ENCODE measurements at regions not wholly inside any gene's neighbourhood (a gene's known extent, or its start where the extent isn't known, plus 50 kb on each side); places are given as distances from the start of the nearest gene placed in this dataset.

DNA sequence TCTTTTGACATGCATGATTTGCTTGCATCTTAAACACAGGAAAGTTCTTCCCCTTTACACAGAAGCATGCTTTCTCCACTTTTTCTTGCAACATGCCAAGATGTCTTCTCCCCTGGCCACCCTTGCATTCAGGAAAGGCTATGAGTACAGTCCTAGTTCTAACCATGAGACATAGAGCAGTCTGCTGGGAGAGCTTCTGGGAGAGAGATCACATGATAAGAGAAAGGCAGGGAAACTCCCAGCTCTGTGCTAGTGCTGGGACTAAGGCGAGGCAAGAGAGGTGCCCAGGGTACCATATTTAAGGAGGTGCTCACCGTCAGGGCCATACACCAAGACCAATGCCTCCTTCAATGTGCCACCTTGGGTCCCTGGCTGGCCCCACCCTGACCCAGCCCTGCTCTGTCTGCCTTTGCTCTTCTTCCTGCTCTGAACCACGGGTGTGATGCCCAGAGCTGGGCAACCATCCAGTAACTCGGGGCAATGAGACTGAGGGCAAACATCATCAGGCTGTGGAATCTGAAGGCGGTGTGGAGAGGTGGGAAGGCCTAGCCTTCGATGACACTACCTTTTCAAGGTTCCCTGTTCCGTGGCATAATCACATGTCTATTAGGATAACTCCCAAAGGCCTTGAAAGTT lies 77.4 kb upstream of the PRR20G start:
- H3K4me3 ChIP-seq (ENCODE audit: low read length): no peak overlapping the region
- H3K9me3 ChIP-seq (ENCODE audit: low read depth, low read length): no peaks in the 10 kb centered on the region
- no peaks in the 10 kb centered on the region for H3K27me3 ChIP-seq (ENCODE audit: insufficient read depth, low read length)
- no peaks in the 10 kb centered on the region for H3K4me1 ChIP-seq (ENCODE audit: insufficient read depth, low read length)

GRCh38 chr3:127363891-127364290 lies 76.0 kb upstream of the PRR20G start:
- H3K4me3 ChIP-seq (ENCODE audit: low read length): no peak overlapping the region
- H3K9me3 ChIP-seq (ENCODE audit: low read depth, low read length): no peaks in the 10 kb centered on the region
- no peaks in the 10 kb centered on the region for H3K27me3 ChIP-seq (ENCODE audit: insufficient read depth, low read length)
- no peaks in the 10 kb centered on the region for H3K4me1 ChIP-seq (ENCODE audit: insufficient read depth, low read length)

GRCh38 chr3:127363171-127363570 lies 75.3 kb upstream of the PRR20G start:
- no peaks in the 10 kb centered on the region for H3K9me3 ChIP-seq (ENCODE audit: low read depth, low read length)
- H3K4me1 ChIP-seq (ENCODE audit: insufficient read depth, low read length): no peaks in the 10 kb centered on the region
- no peak overlapping the region for H3K4me3 ChIP-seq (ENCODE audit: low read length)
- H3K27me3 ChIP-seq (ENCODE audit: insufficient read depth, low read length): no peaks in the 10 kb centered on the region

DNA sequence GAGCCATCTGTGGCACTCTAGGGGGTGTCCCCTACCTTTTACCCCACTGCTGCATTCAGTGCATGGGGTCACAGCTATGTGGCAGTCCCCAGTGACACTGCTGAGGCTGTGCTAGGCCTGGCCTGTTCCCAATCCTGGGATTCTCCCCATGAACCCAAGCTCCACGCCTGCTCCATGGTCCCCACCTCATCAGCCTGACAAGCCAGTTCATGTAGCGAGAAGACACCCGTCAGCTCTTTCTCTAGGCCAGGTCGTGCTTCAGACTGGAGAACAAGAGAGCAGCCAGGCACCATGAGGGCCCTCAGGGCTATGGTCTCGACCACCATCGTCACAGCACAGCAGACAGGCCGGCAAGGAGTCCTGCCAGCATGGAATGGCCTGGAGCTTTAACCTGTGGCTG lies 72.8 kb upstream of the PRR20G start:
- H3K27me3 ChIP-seq (ENCODE audit: insufficient read depth, low read length): no peaks in the 10 kb centered on the region

GRCh38 chr3:127358641-127359040 lies 70.8 kb upstream of the PRR20G start:
- Histone ChIP-seq H3K4me1 (ENCODE audit: insufficient read depth, low read length) (no peaks in the 10 kb centered on the region), H3K4me3 (ENCODE audit: low read length) (no peak overlapping the region), H3K9me3 (ENCODE audit: low read depth, low read length) (no peaks in the 10 kb centered on the region), H3K27me3 (ENCODE audit: insufficient read depth, low read length) (no peaks in the 10 kb centered on the region)

More for the DNA sequence above, 72.8 kb upstream of the PRR20G start:
- Histone ChIP-seq H3K4me3 (ENCODE audit: low read length) (no peak overlapping the region), H3K9me3 (ENCODE audit: low read depth, low read length) (no peaks in the 10 kb centered on the region), H3K4me1 (ENCODE audit: insufficient read depth, low read length) (no peaks in the 10 kb centered on the region)

DNA sequence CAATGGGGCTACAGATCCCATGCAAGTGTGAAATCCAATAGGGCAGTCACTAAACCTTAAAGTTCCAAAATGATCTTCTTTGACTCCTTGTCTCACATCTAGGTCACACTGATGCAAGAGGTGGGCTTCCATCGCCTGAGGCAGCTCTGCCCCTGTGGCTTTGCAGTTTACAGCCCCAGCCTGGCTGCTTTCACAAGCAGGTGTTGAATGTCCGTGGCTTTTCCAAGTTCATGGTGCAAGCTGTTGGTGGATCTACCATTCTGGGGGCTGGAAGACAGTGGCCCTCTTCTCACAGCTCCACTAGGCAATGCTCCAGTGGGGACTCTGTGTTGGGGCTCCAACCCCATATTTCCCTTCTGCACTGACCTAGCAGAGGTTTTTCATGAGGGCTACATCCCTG lies 68.5 kb upstream of the PRR20G start:
- Histone ChIP-seq H3K27me3 (ENCODE audit: insufficient read depth, low read length) (no peaks in the 10 kb centered on the region), H3K9me3 (ENCODE audit: low read depth, low read length) (no peaks in the 10 kb centered on the region), H3K4me1 (ENCODE audit: insufficient read depth, low read length) (no peaks in the 10 kb centered on the region), H3K4me3 (ENCODE audit: low read length) (no peak overlapping the region)

GRCh38 chr3:127354761-127355160 lies 66.9 kb upstream of the PRR20G start:
- Histone ChIP-seq H3K9me3 (ENCODE audit: low read depth, low read length) (no peaks in the 10 kb centered on the region), H3K4me1 (ENCODE audit: insufficient read depth, low read length) (no peaks in the 10 kb centered on the region)

GRCh38 chr3:127352612-127353011 lies 64.8 kb upstream of the PRR20G start:
- Histone ChIP-seq H3K4me1 (ENCODE audit: insufficient read depth, low read length) (no peaks in the 10 kb centered on the region), H3K9me3 (ENCODE audit: low read depth, low read length) (no peaks in the 10 kb centered on the region), H3K4me3 (ENCODE audit: low read length) (no peak overlapping the region), H3K27me3 (ENCODE audit: insufficient read depth, low read length) (no peaks in the 10 kb centered on the region)

More at GRCh38 chr3:127354761-127355160, 66.9 kb upstream of the PRR20G start:
- Histone ChIP-seq H3K4me3 (ENCODE audit: low read length) (no peak overlapping the region), H3K27me3 (ENCODE audit: insufficient read depth, low read length) (no peaks in the 10 kb centered on the region)

DNA sequence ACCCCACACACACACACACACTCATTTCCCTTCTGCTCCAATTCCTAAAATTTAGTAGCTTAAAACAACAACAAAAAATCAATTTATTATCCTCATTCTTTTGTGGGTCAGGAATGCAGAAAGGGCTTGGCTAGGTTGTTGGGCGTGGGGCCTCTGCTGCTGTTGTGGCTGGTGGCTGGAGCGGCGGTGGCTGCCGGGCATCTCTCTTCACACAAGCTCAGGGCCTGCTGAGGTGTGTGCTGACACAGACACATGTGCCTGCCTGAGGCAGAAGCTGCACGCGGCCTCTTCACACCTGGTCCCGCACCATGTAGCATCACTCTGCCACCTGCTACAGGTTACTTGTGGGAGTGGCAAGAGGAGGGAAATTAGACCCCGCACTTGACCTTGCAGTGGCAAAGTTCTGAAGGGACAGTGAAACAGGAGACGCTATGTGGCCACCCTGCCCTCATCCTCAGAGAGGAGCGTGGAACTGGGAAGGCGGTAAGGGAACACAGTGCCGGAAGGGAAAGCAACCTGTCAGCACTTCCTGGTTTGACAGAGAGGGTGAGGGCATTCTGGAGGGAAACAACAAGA lies 64.0 kb upstream of the PRR20G start:
- Histone ChIP-seq H3K4me3 (ENCODE audit: low read length) (no peak overlapping the region), H3K9me3 (ENCODE audit: low read depth, low read length) (no peaks in the 10 kb centered on the region), H3K4me1 (ENCODE audit: insufficient read depth, low read length) (no peaks in the 10 kb centered on the region), H3K27me3 (ENCODE audit: insufficient read depth, low read length) (no peaks in the 10 kb centered on the region)

GRCh38 chr3:127351321-127351720 lies 63.5 kb upstream of the PRR20G start:
- H3K4me3 ChIP-seq (ENCODE audit: low read length): no peak overlapping the region
- H3K9me3 ChIP-seq (ENCODE audit: low read depth, low read length): no peaks in the 10 kb centered on the region
- no peaks in the 10 kb centered on the region for H3K27me3 ChIP-seq (ENCODE audit: insufficient read depth, low read length)
- no peaks in the 10 kb centered on the region for H3K4me1 ChIP-seq (ENCODE audit: insufficient read depth, low read length)

- no peaks in the 10 kb centered on the region for H3K9me3 ChIP-seq (ENCODE audit: low read depth, low read length)
- no peaks in the 10 kb centered on the region for H3K4me1 ChIP-seq (ENCODE audit: insufficient read depth, low read length)
- no peak overlapping the region for H3K4me3 ChIP-seq (ENCODE audit: low read length)
- no peaks in the 10 kb centered on the region for H3K27me3 ChIP-seq (ENCODE audit: insufficient read depth, low read length)
Measured at GRCh38 chr3:127350172-127351050, 62.6 kb upstream of the PRR20G start.

GRCh38 chr3:127349501-127350171 lies 61.8 kb upstream of the PRR20G start:
- H3K27me3 ChIP-seq (ENCODE audit: insufficient read depth, low read length): no peaks in the 10 kb centered on the region
- no peak overlapping the region for H3K4me3 ChIP-seq (ENCODE audit: low read length)
- H3K4me1 ChIP-seq (ENCODE audit: insufficient read depth, low read length): no peaks in the 10 kb centered on the region
- H3K9me3 ChIP-seq (ENCODE audit: low read depth, low read length): no peaks in the 10 kb centered on the region

GRCh38 chr3:127342735-127343134 lies 54.9 kb upstream of the PRR20G start:
- H3K9me3 ChIP-seq (ENCODE audit: low read depth, low read length): no peaks in the 10 kb centered on the region
- H3K4me1 ChIP-seq (ENCODE audit: insufficient read depth, low read length): no peaks in the 10 kb centered on the region
- peaks cover 15% of the 10 kb centered on the region for H3K27me3 ChIP-seq (ENCODE audit: insufficient read depth, low read length)
- H3K4me3 ChIP-seq (ENCODE audit: low read length): no peak overlapping the region

GRCh38 chr3:127339928-127340861 lies 52.3 kb upstream of the PRR20G start:
- no peaks in the 10 kb centered on the region for H3K4me1 ChIP-seq (ENCODE audit: insufficient read depth, low read length)
- no peaks in the 10 kb centered on the region for H3K9me3 ChIP-seq (ENCODE audit: low read depth, low read length)
- H3K4me3 ChIP-seq (ENCODE audit: low read length): no peak overlapping the region
- peaks cover 26% of the 10 kb centered on the region for H3K27me3 ChIP-seq (ENCODE audit: insufficient read depth, low read length)
